OCI-LY1 (cell line): ENCODE measurements at regions not wholly inside any gene's neighbourhood (a gene's known extent, or its start where the extent isn't known, plus 50 kb on each side); places are given as distances from the start of the nearest gene placed in this dataset.

Experiments
- EZH2 ChIP-seq: fragments of 200-600 bp; sonication (generic), shearing (Covaris generic); IDR thresholded peaks from 2 replicates; pipeline ENCODE4 v1.8.0; 2017; ENCODE audit warnings: borderline replicate concordance, mixed run types, mild to moderate bottlenecking, antibody characterized with exemption, low read length, moderate library complexity, mixed read lengths
- TF ChIP-seq, protein P1 (sequence below): fragments of 200-600 bp; sonication (generic), shearing (Covaris generic); IDR thresholded peaks from 2 replicates; pipeline ENCODE4 v1.5.1; 2017; ENCODE audit warnings: mild to moderate bottlenecking, antibody characterized with exemption, low read length, moderate library complexity, mixed read lengths

DNA sequence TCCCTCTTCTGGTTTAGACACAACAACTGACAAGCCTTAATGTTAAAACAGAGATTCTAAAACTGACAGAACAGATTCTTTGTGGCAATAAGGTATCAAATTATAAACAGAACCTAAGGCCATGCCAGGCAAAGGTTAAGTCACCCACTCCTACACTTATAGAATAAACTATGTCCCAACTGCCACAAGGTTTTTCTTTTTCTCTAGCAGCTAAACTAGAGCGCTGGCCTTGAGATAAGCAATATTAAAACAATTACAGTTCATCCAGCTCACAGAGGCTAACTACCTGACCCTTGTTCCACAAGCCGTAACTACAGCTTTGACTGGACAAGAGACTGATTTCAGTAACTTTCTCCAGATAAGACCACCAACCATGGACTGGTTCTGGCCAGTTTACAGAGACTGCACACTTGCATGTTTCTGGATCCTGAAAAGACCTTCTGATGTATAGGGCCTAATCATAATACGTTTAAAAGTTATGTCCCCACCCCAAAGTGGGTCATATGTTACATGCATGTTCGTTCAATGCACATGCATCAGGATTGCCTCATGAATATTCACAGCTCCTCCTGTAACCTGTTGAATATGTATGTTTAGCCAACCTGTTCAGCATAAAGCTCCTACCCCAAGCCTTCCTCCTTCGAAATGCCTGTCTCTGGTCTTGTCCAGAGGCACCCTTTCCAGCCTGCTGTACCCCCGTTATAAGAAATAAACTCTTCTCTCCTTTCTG is 61.9 kb upstream of the VASH1 start:
- TF ChIP-seq, protein P1, sequence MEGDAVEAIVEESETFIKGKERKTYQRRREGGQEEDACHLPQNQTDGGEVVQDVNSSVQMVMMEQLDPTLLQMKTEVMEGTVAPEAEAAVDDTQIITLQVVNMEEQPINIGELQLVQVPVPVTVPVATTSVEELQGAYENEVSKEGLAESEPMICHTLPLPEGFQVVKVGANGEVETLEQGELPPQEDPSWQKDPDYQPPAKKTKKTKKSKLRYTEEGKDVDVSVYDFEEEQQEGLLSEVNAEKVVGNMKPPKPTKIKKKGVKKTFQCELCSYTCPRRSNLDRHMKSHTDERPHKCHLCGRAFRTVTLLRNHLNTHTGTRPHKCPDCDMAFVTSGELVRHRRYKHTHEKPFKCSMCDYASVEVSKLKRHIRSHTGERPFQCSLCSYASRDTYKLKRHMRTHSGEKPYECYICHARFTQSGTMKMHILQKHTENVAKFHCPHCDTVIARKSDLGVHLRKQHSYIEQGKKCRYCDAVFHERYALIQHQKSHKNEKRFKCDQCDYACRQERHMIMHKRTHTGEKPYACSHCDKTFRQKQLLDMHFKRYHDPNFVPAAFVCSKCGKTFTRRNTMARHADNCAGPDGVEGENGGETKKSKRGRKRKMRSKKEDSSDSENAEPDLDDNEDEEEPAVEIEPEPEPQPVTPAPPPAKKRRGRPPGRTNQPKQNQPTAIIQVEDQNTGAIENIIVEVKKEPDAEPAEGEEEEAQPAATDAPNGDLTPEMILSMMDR: no peak
- no peak for TF ChIP-seq EZH2
